H9 (cell line): ENCODE measurements at regions not wholly inside any gene's neighbourhood (a gene's known extent, or its start where the extent isn't known, plus 50 kb on each side); places are given as distances from the start of the nearest gene placed in this dataset.
A peak's percentile ranks its signal among the peaks of the same experiment; 100 is the strongest.

Experiments
- DNase-seq: peaks from one replicate; pipeline ENCODE4 v3.0.0-alpha.2; 2017
- H2AFZ ChIP-seq: one replicate; pipeline ENCODE4 v1.6.1; 2013; ENCODE audit warnings: mild to moderate bottlenecking, low read length, control low read depth, moderate library complexity
- H2AK5ac ChIP-seq: 2 replicates; pipeline ENCODE4 v1.6.1; 2013; ENCODE audit warnings: low read length, control low read depth, mixed read lengths; ENCODE audit not compliant: insufficient read length
- H2BK120ac ChIP-seq: one replicate; pipeline ENCODE4 v1.6.1; 2013; ENCODE audit warnings: low read depth, mild to moderate bottlenecking, low read length, control low read depth, inconsistent platforms; ENCODE audit not compliant: poor library complexity, severe bottlenecking
- H2BK12ac ChIP-seq: 2 replicates; pipeline ENCODE4 v1.6.1; 2013; ENCODE audit warnings: low read length, control low read depth, mixed read lengths, low read depth; ENCODE audit not compliant: insufficient read length
- H2BK15ac ChIP-seq: 2 replicates; pipeline ENCODE4 v1.6.1; 2013; ENCODE audit warnings: low read depth, low read length, control low read depth
- H2BK20ac ChIP-seq: one replicate; pipeline ENCODE4 v1.6.1; 2013; ENCODE audit warnings: low read depth, mild to moderate bottlenecking, low read length, control low read depth, inconsistent platforms; ENCODE audit not compliant: poor library complexity, severe bottlenecking
- H2BK5ac ChIP-seq: 2 replicates; pipeline ENCODE4 v1.6.1; 2013; ENCODE audit warnings: low read length, control low read depth, mixed read lengths; ENCODE audit not compliant: insufficient read length
- H3K14ac ChIP-seq: 2 replicates; pipeline ENCODE4 v1.6.1; 2013; ENCODE audit warnings: low read length, control low read depth; ENCODE audit not compliant: insufficient read depth
- H3K18ac ChIP-seq: 2 replicates; pipeline ENCODE4 v1.6.1; 2013; ENCODE audit warnings: low read depth, mild to moderate bottlenecking, mixed read lengths, low read length, control low read depth; ENCODE audit not compliant: insufficient read length
- H3K23ac ChIP-seq: 2 replicates; pipeline ENCODE4 v1.6.1; 2013; ENCODE audit warnings: low read length, control low read depth, mixed read lengths, low read depth; ENCODE audit not compliant: insufficient read length
- H3K23me2 ChIP-seq: 2 replicates; pipeline ENCODE4 v1.6.1; 2013; ENCODE audit warnings: low read depth, mild to moderate bottlenecking, mixed read lengths, low read length, control low read depth; ENCODE audit not compliant: insufficient read length, poor library complexity, severe bottlenecking
- H3K27ac ChIP-seq: 2 replicates; pipeline ENCODE4 v1.5.1; 2013; ENCODE audit warnings: low read length, control low read depth, mixed read lengths, low read depth; ENCODE audit not compliant: insufficient read length
- H3K27me3 ChIP-seq: 2 replicates; pipeline ENCODE4 v1.6.1; 2013; ENCODE audit warnings: low read length, control low read depth, inconsistent platforms; ENCODE audit not compliant: insufficient read depth
- H3K4ac ChIP-seq: 2 replicates; pipeline ENCODE4 v1.6.1; 2013; ENCODE audit warnings: low read depth, mild to moderate bottlenecking, control low read depth, inconsistent platforms, low read length, moderate library complexity
- H3K4me1 ChIP-seq: 2 replicates; pipeline ENCODE4 v1.6.1; 2013; ENCODE audit warnings: low read length, control low read depth, inconsistent platforms; ENCODE audit not compliant: insufficient read depth
- H3K4me2 ChIP-seq: 2 replicates; pipeline ENCODE4 v1.6.1; 2013; ENCODE audit warnings: low read length, control low read depth, mixed read lengths; ENCODE audit not compliant: insufficient read length, insufficient read depth
- H3K56ac ChIP-seq: 2 replicates; pipeline ENCODE4 v1.6.1; 2013; ENCODE audit warnings: low read depth, mild to moderate bottlenecking, mixed read lengths, low read length, control low read depth; ENCODE audit not compliant: insufficient read length
- H3K79me1 ChIP-seq: 2 replicates; pipeline ENCODE4 v1.6.1; 2013; ENCODE audit warnings: low read depth, mild to moderate bottlenecking, moderate library complexity, low read length, control low read depth, inconsistent platforms; ENCODE audit not compliant: insufficient read depth, poor library complexity, severe bottlenecking
- H3K79me2 ChIP-seq: 2 replicates; pipeline ENCODE4 v1.6.1; 2013; ENCODE audit warnings: low read length, control low read depth, inconsistent platforms; ENCODE audit not compliant: insufficient read depth
- H3K9ac ChIP-seq: 2 replicates; pipeline ENCODE4 v1.6.1; 2013; ENCODE audit warnings: low read length, control low read depth, mixed read lengths; ENCODE audit not compliant: insufficient read length; ENCODE audit errors: extremely low read depth
- H3K9me3 ChIP-seq: one replicate; pipeline ENCODE4 v1.6.1; 2013; ENCODE audit warnings: low read depth, low read length, inconsistent platforms; ENCODE audit not compliant: control insufficient read depth
- H3T11ph ChIP-seq: one replicate; pipeline ENCODE4 v1.6.1; 2013; ENCODE audit warnings: mild to moderate bottlenecking, low read length, control low read depth, inconsistent platforms
- H4K20me1 ChIP-seq: one replicate; pipeline ENCODE4 v1.6.1; 2013; ENCODE audit not compliant: control insufficient read depth, insufficient read length, insufficient read depth
- H4K5ac ChIP-seq: 2 replicates; pipeline ENCODE4 v1.6.1; 2013; ENCODE audit warnings: low read depth, mild to moderate bottlenecking, mixed read lengths, low read length, control low read depth; ENCODE audit not compliant: insufficient read length
- H4K8ac ChIP-seq: replicated peaks from 2 replicates; pipeline ENCODE4 v1.6.1; 2013; ENCODE audit warnings: low read length, control low read depth, mixed read lengths, low read depth; ENCODE audit not compliant: insufficient read length
- H4K91ac ChIP-seq: 2 replicates; pipeline ENCODE4 v1.6.1; 2013; ENCODE audit warnings: low read depth, mild to moderate bottlenecking, moderate library complexity, mixed read lengths, low read length, control low read depth; ENCODE audit not compliant: insufficient read length
- H3K27ac Mint-ChIP-seq, 3 experiments: 2 replicates in 2 of 3; 3 replicates in 1 of 3; pipeline ENCODE4 v1.8.0; 2020 to 2021; ENCODE audit warnings: mixed read lengths in 3 of 3, mild to moderate bottlenecking in 1 of 3, moderate library complexity in 1 of 3
- H3K27me3 Mint-ChIP-seq: 2 replicates; pipeline ENCODE4 v1.8.0; 2021; ENCODE audit warnings: low read depth, mild to moderate bottlenecking, moderate library complexity, mixed read lengths
- H3K36me3 Mint-ChIP-seq, 3 experiments: 2 replicates in 2 of 3; 3 replicates in 1 of 3; pipeline ENCODE4 v1.8.0; 2020 to 2021; ENCODE audit warnings: low read depth in 3 of 3, mixed read lengths in 3 of 3; ENCODE audit not compliant: insufficient read depth in 1 of 3
- H3K4me1 Mint-ChIP-seq, 2 experiments: 2 replicates each; pipeline ENCODE4 v1.8.0; 2020; ENCODE audit warnings: mixed read lengths in 2 of 2
- H3K4me3 Mint-ChIP-seq, 2 experiments: 2 replicates in 1 of 2; 3 replicates in 1 of 2; pipeline ENCODE4 v1.8.0; 2020 to 2021; ENCODE audit warnings: mild to moderate bottlenecking in 2 of 2, mixed read lengths in 2 of 2, moderate library complexity in 1 of 2
- H3K9me3 Mint-ChIP-seq, 2 experiments: 2 replicates in 1 of 2; 3 replicates in 1 of 2; pipeline ENCODE4 v1.8.0; 2020; ENCODE audit warnings: mild to moderate bottlenecking in 2 of 2, mixed read lengths in 2 of 2, moderate library complexity in 1 of 2
- WGBS: extraction: QIAGEN DNeasy Blood & Tissue Kit; methylation state at CpG from one replicate; pipeline ENCODE4 v1.1.7; 2013; ENCODE audit warnings: missing lambda C conversion rate, low lambda C conversion rate, mixed read lengths; ENCODE audit not compliant: insufficient read length; ENCODE audit errors: extremely low coverage; 5-methylcytosine and 5-hydroxymethylcytosine counted together
- TF ChIP-seq, protein P1 (sequence below): fragments of 200-600 bp; sonication (generic); conservative IDR thresholded peaks from 3 replicates; pipeline ENCODE4 v1.8.0; 2021; ENCODE audit warnings: antibody characterized with exemption, mild to moderate bottlenecking

DNA sequence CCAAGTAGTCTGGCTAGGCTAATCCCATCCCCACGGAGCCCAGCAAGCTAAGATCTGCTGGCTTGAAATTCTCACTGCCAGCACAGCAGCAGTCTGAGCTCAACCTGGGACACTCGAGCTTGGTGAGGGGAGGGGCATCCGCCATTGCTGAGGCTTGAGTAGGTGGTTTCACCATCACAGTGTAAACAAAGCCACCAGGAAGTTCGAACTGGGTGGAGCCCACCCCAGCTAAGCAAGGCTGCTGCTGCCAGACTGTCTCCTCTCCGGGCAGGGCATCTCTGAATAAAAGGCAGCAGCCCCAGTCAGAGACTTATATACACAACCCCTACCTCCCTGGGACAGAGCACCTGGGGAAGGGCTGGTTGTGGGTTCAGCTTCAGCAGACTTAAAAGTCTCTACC lies 639.6 kb downstream of the IQCM start:
- no CpG with 5 or more reads among the region's 5 CpGs for WGBS
- TF ChIP-seq, protein P1, sequence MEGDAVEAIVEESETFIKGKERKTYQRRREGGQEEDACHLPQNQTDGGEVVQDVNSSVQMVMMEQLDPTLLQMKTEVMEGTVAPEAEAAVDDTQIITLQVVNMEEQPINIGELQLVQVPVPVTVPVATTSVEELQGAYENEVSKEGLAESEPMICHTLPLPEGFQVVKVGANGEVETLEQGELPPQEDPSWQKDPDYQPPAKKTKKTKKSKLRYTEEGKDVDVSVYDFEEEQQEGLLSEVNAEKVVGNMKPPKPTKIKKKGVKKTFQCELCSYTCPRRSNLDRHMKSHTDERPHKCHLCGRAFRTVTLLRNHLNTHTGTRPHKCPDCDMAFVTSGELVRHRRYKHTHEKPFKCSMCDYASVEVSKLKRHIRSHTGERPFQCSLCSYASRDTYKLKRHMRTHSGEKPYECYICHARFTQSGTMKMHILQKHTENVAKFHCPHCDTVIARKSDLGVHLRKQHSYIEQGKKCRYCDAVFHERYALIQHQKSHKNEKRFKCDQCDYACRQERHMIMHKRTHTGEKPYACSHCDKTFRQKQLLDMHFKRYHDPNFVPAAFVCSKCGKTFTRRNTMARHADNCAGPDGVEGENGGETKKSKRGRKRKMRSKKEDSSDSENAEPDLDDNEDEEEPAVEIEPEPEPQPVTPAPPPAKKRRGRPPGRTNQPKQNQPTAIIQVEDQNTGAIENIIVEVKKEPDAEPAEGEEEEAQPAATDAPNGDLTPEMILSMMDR = no peak

More for the DNA sequence above, 639.6 kb downstream of the IQCM start:
- no peak overlapping the region for H3K4me2 ChIP-seq
- H2AFZ ChIP-seq = peak overlapping the region; percentile 45
- H3K23me2 ChIP-seq = no peaks in the 10 kb centered on the region
- no peak overlapping the region for H3K9ac ChIP-seq
- no peaks in the 10 kb centered on the region for H3K36me3 Mint-ChIP-seq
- no peak overlapping the region for H2BK12ac ChIP-seq
- no peaks in the 10 kb centered on the region for H3K79me1 ChIP-seq
- H3K79me2 ChIP-seq = no peaks in the 10 kb centered on the region
- 0 out of 4 replicates have a peak, but pooled peaks cover 0 to 3% of the 10 kb centered on the region in 2 experiments for H3K4me1 Mint-ChIP-seq
- H2BK120ac ChIP-seq = peak overlapping the region; percentile 36
- H2BK15ac ChIP-seq = no peak overlapping the region
- H3K9me3 Mint-ChIP-seq = no peaks in the 10 kb centered on the region; a peak in 2 of 5 replicates
- no peak overlapping the region for H2BK5ac ChIP-seq
- H3K4ac ChIP-seq = no peak overlapping the region; the same call in 1 of the 2 replicates
- DNase-seq = peak; percentile 51
- H4K8ac ChIP-seq = no peak overlapping the region
- no peak overlapping the region for H4K91ac ChIP-seq
- H4K20me1 ChIP-seq = no peaks in the 10 kb centered on the region
- H3T11ph ChIP-seq = no peak overlapping the region
- no peaks in the 10 kb centered on the region for H3K9me3 ChIP-seq
- peak overlapping the region; percentile 13; the same call in 1 of the 2 replicates for H3K14ac ChIP-seq
- no peak overlapping the region for H3K4me3 Mint-ChIP-seq
- H2AK5ac ChIP-seq = no peak overlapping the region
- H3K27ac Mint-ChIP-seq = no peak overlapping the region
- no peak overlapping the region for H3K18ac ChIP-seq
- H2BK20ac ChIP-seq = no peak overlapping the region
- H3K23ac ChIP-seq = no peak overlapping the region
- no peak overlapping the region for H4K5ac ChIP-seq
- no peak overlapping the region for H3K56ac ChIP-seq
- no peaks in the 10 kb centered on the region; the same call in 1 of the 2 replicates for H3K4me1 ChIP-seq
- H3K27ac ChIP-seq = no peak overlapping the region
- peaks cover 3% of the 10 kb centered on the region; the same call in 1 of the 2 replicates for H3K27me3 Mint-ChIP-seq
- H3K27me3 ChIP-seq = no peaks in the 10 kb centered on the region
